Skeletal muscle tissue (tissue), 3 donors: ENCODE measurements at regions not wholly inside any gene's neighbourhood (a gene's known extent, or its start where the extent isn't known, plus 50 kb on each side); places are given as distances from the start of the nearest gene placed in this dataset.

ENCODE experiments used
- H3K27ac ChIP-seq: one replicate; pipeline ENCODE4 v1.7.0; 2013; ENCODE audit warnings: mild to moderate bottlenecking, low read depth, low read length, inconsistent platforms
- H3K27me3 ChIP-seq, 3 donors: one replicate each; pipeline ENCODE4 v1.7.0; 2013; ENCODE audit warnings: low read length in 3 of 3; ENCODE audit not compliant: control insufficient read depth in 3 of 3, insufficient read depth in 3 of 3
- H3K36me3 ChIP-seq, 3 donors: one replicate each; pipeline ENCODE4 v1.7.0; 2013; ENCODE audit warnings: low read length in 3 of 3; ENCODE audit not compliant: control insufficient read depth in 3 of 3, insufficient read depth in 3 of 3
- H3K4me1 ChIP-seq, 3 donors: one replicate each; pipeline ENCODE4 v1.7.0; 2013; ENCODE audit warnings: low read length in 3 of 3, mild to moderate bottlenecking in 3 of 3; ENCODE audit not compliant: control insufficient read depth in 3 of 3, insufficient read depth in 3 of 3
- H3K4me3 ChIP-seq, 3 donors: one replicate each; pipeline ENCODE4 v1.7.0; 2013; ENCODE audit warnings: low read length in 3 of 3
- H3K9ac ChIP-seq, 3 donors: one replicate each; pipeline ENCODE4 v1.7.0; 2013; ENCODE audit warnings: low read length in 3 of 3, mild to moderate bottlenecking in 3 of 3, moderate library complexity in 2 of 3, low read depth in 1 of 3
- H3K9me3 ChIP-seq, 3 donors: one replicate each; pipeline ENCODE4 v1.7.0; 2013; ENCODE audit warnings: low read length in 3 of 3; ENCODE audit not compliant: control insufficient read depth in 3 of 3
- donor health status: Osteomylitis.

DNA sequence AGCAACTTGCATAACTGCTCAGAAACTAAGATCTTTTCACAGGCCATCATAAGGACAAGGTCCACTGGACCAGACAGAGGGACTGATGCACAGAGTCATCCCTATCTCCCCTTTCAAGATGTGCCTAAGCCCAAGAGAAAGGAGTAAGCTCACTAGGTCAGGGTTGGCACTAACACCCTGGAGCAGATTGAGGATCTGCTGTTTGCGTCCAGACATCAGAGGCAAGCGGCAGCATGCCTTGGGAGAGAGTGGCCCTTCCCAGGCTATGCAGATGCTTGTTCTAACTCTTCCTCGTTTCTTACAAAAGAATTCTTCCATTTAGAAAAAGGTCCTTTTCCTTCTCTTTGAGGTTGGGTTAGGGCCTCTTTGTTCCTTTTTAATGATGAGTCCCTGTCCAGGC is 187.2 kb downstream of the KCNA5 start:
- Histone ChIP-seq H3K36me3 (no peaks in the 10 kb centered on the region), H3K9ac (no peak overlapping the region), H3K9me3 (no peaks in the 10 kb centered on the region), H3K27me3 (peaks cover 0 to 6% (median 4%) of the 10 kb centered on the region in 3 donors), H3K4me1 (no peaks in the 10 kb centered on the region), H3K27ac (no peak overlapping the region), H3K4me3 (no peak overlapping the region)

DNA sequence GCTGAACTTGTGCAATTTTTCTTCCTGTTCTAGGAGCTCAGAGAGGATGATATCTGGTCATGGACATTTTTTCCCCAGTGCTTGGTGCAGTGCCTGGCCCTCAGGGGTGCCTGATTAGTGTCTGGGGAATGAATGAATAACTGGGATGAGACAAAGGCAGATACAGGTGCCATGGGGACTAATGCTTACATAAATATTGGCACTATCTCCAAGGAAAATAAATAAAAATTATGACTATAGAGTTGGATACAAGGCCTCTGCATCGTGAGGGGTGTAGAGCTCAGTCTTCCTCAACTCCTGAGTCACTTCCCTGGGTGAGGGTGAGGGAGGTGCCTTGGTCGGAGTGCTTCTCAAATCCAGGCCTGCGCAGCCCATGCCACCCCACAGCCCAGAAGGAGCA is 188.6 kb downstream of the KCNA5 start:
- Histone ChIP-seq H3K9ac (no peak overlapping the region), H3K36me3 (no peaks in the 10 kb centered on the region), H3K9me3 (no peaks in the 10 kb centered on the region)

DNA sequence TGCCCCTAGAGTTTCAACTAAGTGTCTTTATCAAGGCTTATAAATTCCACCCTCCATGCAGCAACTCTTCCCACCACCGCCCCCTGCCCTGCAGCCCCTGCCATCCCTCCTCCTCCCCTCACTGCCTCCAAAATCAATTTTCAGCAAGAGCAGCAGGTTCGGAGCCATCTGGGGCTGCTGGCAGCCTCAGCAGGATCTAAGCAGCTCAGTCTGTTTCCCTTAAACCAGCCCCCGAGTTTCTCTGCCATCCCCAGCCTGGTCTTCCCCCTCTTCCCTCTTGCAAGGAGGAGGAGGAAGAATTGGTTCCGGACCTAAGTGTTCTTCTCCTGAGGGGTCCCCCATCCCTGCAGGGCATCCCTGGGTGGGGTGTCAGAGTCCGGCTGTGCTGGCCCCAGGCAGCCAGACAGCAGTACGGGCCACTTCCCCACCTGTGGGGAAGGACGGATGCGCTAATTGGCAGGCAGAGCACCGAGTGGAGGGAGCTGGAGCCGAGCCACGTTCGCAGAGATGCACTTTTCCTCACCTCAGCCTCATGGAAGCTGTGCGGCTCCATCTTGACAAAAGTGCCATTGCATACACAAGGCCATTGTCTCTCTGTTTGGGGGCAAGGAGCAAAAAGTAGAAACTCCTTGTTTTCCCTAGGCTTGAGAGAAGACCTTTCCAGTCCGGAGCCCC is 189.3 kb downstream of the KCNA5 start:
- no peak overlapping the region for H3K4me3 ChIP-seq
- no peak overlapping the region for H3K9ac ChIP-seq
- peaks cover 0 to 9% (median 4%) of the 10 kb centered on the region in 3 donors for H3K27me3 ChIP-seq
- no peaks in the 10 kb centered on the region for H3K4me1 ChIP-seq
- H3K36me3 ChIP-seq, result no peaks in the 10 kb centered on the region
- no peak overlapping the region for H3K27ac ChIP-seq
- no peaks in the 10 kb centered on the region for H3K9me3 ChIP-seq

More for the DNA sequence above, 188.6 kb downstream of the KCNA5 start:
- no peaks in the 10 kb centered on the region for H3K4me1 ChIP-seq
- peaks cover 0 to 9% (median 4%) of the 10 kb centered on the region in 3 donors for H3K27me3 ChIP-seq
- no peak overlapping the region for H3K27ac ChIP-seq
- H3K4me3 ChIP-seq, result no peak overlapping the region

DNA sequence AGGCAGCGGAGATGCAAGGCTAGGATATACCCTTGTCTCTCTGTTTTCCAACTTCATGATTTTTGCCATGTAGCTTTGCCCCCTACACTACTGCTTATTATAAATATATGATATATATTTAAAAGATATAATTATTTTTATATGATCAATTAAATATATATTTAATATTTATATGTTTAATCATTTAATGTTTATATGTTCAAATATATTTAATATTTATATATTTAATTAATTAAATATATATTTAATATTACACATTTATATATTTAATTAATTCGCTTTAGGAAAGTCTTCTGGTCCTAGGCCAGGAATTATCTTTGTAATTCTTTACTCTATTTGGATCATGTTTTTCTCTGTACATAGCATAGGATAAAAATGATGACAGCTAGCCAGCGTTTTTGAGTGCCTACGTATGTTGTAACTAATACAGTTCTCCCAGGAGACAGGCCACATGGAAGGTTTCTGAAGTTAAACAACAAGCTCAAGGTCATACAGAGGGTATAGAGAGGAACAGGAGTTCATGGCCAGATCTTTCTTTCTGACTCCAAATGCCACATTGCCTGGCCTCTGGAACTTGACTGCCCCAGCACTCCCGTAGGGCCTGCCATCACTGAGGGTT is 192.5 kb downstream of the KCNA5 start:
- Histone ChIP-seq H3K9ac (no peak overlapping the region), H3K4me3 (no peak overlapping the region), H3K4me1 (no peaks in the 10 kb centered on the region), H3K27ac (no peak overlapping the region), H3K9me3 (no peaks in the 10 kb centered on the region), H3K36me3 (no peaks in the 10 kb centered on the region), H3K27me3 (peaks cover 0 to 9% (median 4%) of the 10 kb centered on the region in 3 donors)

DNA sequence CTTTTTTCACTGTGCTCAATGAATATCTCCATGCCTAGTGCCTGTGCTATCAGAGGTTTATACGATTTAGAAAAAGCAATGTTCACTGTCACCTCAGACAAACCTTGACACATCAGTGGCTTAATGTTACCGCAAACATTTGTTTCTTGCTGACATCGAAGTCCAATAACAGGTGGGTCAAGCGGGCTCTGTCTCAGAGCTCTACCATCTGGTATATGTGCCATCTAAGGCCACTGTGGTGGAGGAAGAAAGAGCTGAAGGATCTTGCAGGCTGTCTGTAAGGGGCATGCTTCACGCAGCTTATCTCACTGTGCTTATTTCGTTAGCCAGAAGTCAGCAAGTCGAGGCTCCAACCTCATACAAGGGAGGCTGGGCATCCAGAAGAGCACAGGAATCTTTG is 189.5 kb upstream of the NTF3 start:
- no peak overlapping the region for H3K9ac ChIP-seq
- H3K27me3 ChIP-seq, result no peaks in the 10 kb centered on the region
- no peak overlapping the region for H3K27ac ChIP-seq
- no peaks in the 10 kb centered on the region for H3K36me3 ChIP-seq
- H3K9me3 ChIP-seq, result no peaks in the 10 kb centered on the region
- peaks cover 0 to 20% (median 9%) of the 10 kb centered on the region in 3 donors for H3K4me1 ChIP-seq
- no peak overlapping the region for H3K4me3 ChIP-seq

DNA sequence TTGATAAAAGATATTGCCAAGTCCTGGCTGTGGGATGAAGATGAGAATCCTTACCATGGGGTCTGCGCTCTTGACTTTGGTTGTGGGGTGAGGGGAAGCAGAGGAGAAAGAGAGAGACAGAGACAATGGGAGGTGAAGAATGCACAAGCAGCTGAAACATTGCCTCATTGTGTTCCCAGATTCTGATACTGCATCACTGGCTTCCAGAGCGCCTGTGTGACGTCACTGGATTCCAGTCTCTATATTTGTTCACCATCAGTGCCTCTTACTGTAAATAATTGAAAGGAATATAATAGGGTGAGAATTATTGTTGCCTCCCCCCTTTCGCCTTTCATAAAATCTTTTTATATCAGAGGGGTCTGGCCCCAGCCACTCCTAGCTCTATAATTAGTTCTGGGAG is 188.9 kb upstream of the NTF3 start:
- no peaks in the 10 kb centered on the region for H3K36me3 ChIP-seq
- no peaks in the 10 kb centered on the region for H3K9me3 ChIP-seq
- H3K4me1 ChIP-seq, result peaks cover 0 to 21% (median 9%) of the 10 kb centered on the region in 3 donors
- no peak overlapping the region for H3K9ac ChIP-seq
- H3K4me3 ChIP-seq, result no peak overlapping the region
- H3K27me3 ChIP-seq, result no peaks in the 10 kb centered on the region
- no peak overlapping the region for H3K27ac ChIP-seq

DNA sequence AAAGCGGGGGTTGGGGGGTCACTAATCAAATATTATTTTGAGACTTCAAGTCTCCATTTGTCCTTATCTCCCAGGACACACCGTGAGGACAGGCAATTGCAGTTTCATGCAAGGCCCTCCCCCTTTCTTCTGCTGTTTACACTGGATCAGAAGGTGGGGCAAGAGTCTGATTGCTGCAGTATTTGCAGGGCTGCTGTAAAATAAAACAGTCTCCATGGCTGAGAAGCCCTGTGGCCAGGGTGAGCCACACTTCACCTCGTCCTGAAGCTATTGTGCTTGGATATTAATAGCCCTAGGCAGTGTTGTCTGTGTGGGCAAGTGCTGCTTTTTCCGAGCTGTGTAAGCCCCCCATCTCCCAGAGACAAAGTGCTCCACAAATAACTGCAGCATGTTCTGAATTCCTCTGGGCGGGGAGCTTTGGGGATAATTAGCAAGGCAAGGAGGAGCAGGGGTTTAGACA is 187.4 kb upstream of the NTF3 start:
- no peaks in the 10 kb centered on the region for H3K9me3 ChIP-seq

DNA sequence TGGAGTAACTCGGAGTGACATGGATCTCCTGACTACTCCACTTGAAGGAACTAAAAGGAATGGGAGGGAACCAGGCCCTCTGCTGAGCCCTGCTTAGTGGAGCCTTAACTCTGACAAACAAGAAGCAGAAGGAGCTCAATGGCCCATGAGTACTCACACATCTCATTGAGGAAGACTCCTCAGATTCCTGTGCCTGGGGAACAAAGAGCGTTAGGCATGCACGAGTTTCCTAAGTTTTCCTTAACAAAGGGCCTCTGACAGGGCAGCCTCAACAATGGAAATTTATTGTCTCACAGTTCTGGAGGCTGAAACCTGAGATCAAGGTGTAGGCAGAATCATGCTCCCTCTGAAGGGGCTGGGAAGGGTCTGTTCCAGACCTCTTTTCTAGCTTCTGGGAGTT is 185.7 kb upstream of the NTF3 start:
- Histone ChIP-seq H3K9ac (no peak overlapping the region), H3K36me3 (no peaks in the 10 kb centered on the region), H3K4me3 (no peak overlapping the region), H3K9me3 (no peaks in the 10 kb centered on the region), H3K4me1 (peaks cover 0 to 27% (median 13%) of the 10 kb centered on the region in 3 donors), H3K27ac (no peak overlapping the region), H3K27me3 (no peaks in the 10 kb centered on the region)

More for the DNA sequence above, 187.4 kb upstream of the NTF3 start:
- H3K9ac ChIP-seq, result no peak overlapping the region
- H3K4me3 ChIP-seq, result no peak overlapping the region
- H3K27me3 ChIP-seq, result no peaks in the 10 kb centered on the region
- no peak overlapping the region for H3K27ac ChIP-seq
- no peaks in the 10 kb centered on the region for H3K36me3 ChIP-seq
- peaks cover 0 to 23% (median 9%) of the 10 kb centered on the region in 3 donors for H3K4me1 ChIP-seq

DNA sequence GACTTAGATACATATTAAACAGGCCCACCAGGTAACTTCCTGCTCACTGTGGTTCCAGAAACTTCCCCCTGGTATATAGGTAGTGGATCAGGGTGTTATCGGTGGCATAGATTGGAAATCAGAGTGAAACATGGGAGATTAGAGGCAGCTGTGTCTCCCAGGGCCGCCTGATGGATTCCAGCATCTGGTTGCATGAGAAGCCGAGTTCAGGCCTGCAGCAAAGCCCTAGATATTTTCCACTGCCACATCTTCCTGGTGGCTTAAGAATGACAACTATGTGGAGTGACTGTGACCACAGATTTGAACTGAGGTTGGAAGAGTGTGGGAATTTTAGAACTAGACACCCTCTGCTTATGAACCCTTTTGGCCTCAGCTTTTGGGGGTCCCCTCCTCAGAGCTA is 184.8 kb upstream of the NTF3 start:
- H3K9ac ChIP-seq, result no peak overlapping the region

DNA sequence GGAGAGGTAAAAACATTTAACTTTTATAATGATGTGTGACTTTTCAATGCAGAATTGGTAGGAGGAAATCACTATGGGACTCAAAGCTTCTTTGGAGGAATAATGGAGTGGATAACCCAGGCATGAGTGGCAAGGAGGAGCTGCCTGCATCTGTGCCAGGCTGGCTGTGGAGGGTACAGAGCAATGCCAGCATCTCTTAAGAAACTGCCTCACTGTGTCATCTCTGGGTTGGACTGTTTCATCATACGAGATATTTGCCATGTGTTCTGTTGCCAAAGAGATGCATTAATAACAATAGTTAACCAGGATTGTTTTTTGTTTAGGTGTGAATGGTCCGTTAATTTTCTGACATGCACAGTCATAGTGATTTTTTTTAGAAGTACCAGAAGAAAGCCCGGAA is 183.7 kb upstream of the NTF3 start:
- H3K9ac ChIP-seq, result no peak overlapping the region
- H3K27ac ChIP-seq, result no peak overlapping the region
- H3K4me1 ChIP-seq, result peaks cover 0 to 26% (median 14%) of the 10 kb centered on the region in 3 donors
- H3K36me3 ChIP-seq, result no peaks in the 10 kb centered on the region
- H3K27me3 ChIP-seq, result no peaks in the 10 kb centered on the region
- no peaks in the 10 kb centered on the region for H3K9me3 ChIP-seq
- H3K4me3 ChIP-seq, result no peak overlapping the region

More for the DNA sequence above, 184.8 kb upstream of the NTF3 start:
- Histone ChIP-seq H3K27ac (no peak overlapping the region), H3K4me3 (no peak overlapping the region), H3K27me3 (no peaks in the 10 kb centered on the region), H3K9me3 (no peaks in the 10 kb centered on the region), H3K36me3 (no peaks in the 10 kb centered on the region), H3K4me1 (peaks cover 0 to 32% (median 20%) of the 10 kb centered on the region in 3 donors)
